KMS-11 (cell line): ENCODE measurements at regions not wholly inside any gene's neighbourhood (a gene's known extent, or its start where the extent isn't known, plus 50 kb on each side); places are given as distances from the start of the nearest gene placed in this dataset.

Experiments used
- H2AFZ ChIP-seq: fragments of 200-600 bp; sonication (generic); 2 replicates; pipeline ENCODE4 v1.6.1; 2016; ENCODE audit warnings: antibody characterized with exemption, mixed run types, low read depth
- H3K27ac ChIP-seq: fragments of 200-600 bp; sonication (generic); 2 replicates; pipeline ENCODE4 v1.6.1; 2016; ENCODE audit warnings: mild to moderate bottlenecking, mixed run types
- H3K27me3 ChIP-seq: fragments of 200-600 bp; sonication (generic); 2 replicates; pipeline ENCODE4 v1.6.1; 2017; ENCODE audit warnings: mild to moderate bottlenecking, low read depth, mixed run types, moderate library complexity; ENCODE audit not compliant: insufficient read depth
- H3K36me3 ChIP-seq: fragments of 200-600 bp; sonication (generic); 2 replicates; pipeline ENCODE4 v1.6.1; 2017; ENCODE audit warnings: mild to moderate bottlenecking, mixed run types; ENCODE audit not compliant: insufficient read depth
- H3K4me1 ChIP-seq: fragments of 200-600 bp; sonication (generic); 2 replicates; pipeline ENCODE4 v1.6.1; 2016; ENCODE audit warnings: mild to moderate bottlenecking, low read depth, mixed run types; ENCODE audit not compliant: poor library complexity, severe bottlenecking
- H3K4me2 ChIP-seq: fragments of 200-600 bp; sonication (generic); 2 replicates; pipeline ENCODE4 v1.7.0; 2016; ENCODE audit warnings: mild to moderate bottlenecking, mixed run types
- H3K4me3 ChIP-seq: fragments of 200-600 bp; sonication (generic); IDR thresholded peaks from 2 replicates; pipeline ENCODE4 v1.6.1; 2017; ENCODE audit warnings: low read depth, low read length, mixed read lengths; ENCODE audit not compliant: insufficient read depth
- H3K79me2 ChIP-seq: fragments of 200-600 bp; sonication (generic); 2 replicates; pipeline ENCODE4 v1.6.1; 2016; ENCODE audit warnings: low read depth, mixed run types; ENCODE audit not compliant: insufficient read depth
- H3K9ac ChIP-seq: fragments of 200-600 bp; sonication (generic); 2 replicates; pipeline ENCODE4 v1.6.1; 2016; ENCODE audit warnings: mild to moderate bottlenecking, mixed run types
- H4K20me1 ChIP-seq: fragments of 200-600 bp; sonication (generic); 2 replicates; pipeline ENCODE4 v1.6.1; 2016; ENCODE audit warnings: mild to moderate bottlenecking, mixed run types; ENCODE audit not compliant: insufficient read depth
- TF ChIP-seq, protein P1 (sequence below): fragments of 200-600 bp; sonication (generic); conservative IDR thresholded peaks from 2 replicates; pipeline ENCODE4 v1.6.1; 2017; ENCODE audit warnings: low read depth, mild to moderate bottlenecking, antibody characterized with exemption, low read length, moderate library complexity, mixed read lengths

GRCh38 chr2:118738106-118738505 is 109.3 kb downstream of the EN1 start:
- no peak overlapping the region for H3K9ac ChIP-seq
- H3K79me2 ChIP-seq = no peaks in the 10 kb centered on the region
- H3K4me1 ChIP-seq = no peaks in the 10 kb centered on the region
- H3K27me3 ChIP-seq = no peaks in the 10 kb centered on the region
- no peak overlapping the region for H3K4me3 ChIP-seq
- TF ChIP-seq, protein P1, sequence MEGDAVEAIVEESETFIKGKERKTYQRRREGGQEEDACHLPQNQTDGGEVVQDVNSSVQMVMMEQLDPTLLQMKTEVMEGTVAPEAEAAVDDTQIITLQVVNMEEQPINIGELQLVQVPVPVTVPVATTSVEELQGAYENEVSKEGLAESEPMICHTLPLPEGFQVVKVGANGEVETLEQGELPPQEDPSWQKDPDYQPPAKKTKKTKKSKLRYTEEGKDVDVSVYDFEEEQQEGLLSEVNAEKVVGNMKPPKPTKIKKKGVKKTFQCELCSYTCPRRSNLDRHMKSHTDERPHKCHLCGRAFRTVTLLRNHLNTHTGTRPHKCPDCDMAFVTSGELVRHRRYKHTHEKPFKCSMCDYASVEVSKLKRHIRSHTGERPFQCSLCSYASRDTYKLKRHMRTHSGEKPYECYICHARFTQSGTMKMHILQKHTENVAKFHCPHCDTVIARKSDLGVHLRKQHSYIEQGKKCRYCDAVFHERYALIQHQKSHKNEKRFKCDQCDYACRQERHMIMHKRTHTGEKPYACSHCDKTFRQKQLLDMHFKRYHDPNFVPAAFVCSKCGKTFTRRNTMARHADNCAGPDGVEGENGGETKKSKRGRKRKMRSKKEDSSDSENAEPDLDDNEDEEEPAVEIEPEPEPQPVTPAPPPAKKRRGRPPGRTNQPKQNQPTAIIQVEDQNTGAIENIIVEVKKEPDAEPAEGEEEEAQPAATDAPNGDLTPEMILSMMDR = no peak
- H4K20me1 ChIP-seq = no peaks in the 10 kb centered on the region
- no peak overlapping the region for H3K27ac ChIP-seq
- no peak overlapping the region for H3K4me2 ChIP-seq
- no peaks in the 10 kb centered on the region for H3K36me3 ChIP-seq
- H2AFZ ChIP-seq = no peak overlapping the region

GRCh38 chr2:118737684-118738083 is 109.8 kb downstream of the EN1 start:
- H3K9ac ChIP-seq = no peak overlapping the region
- H2AFZ ChIP-seq = no peak overlapping the region
- no peaks in the 10 kb centered on the region for H3K79me2 ChIP-seq
- no peaks in the 10 kb centered on the region for H3K27me3 ChIP-seq
- H3K36me3 ChIP-seq = no peaks in the 10 kb centered on the region
- TF ChIP-seq, protein P1 = no peak
- H4K20me1 ChIP-seq = no peaks in the 10 kb centered on the region
- H3K27ac ChIP-seq = no peak overlapping the region
- no peak overlapping the region for H3K4me2 ChIP-seq
- no peak overlapping the region for H3K4me3 ChIP-seq
- H3K4me1 ChIP-seq = no peaks in the 10 kb centered on the region

DNA sequence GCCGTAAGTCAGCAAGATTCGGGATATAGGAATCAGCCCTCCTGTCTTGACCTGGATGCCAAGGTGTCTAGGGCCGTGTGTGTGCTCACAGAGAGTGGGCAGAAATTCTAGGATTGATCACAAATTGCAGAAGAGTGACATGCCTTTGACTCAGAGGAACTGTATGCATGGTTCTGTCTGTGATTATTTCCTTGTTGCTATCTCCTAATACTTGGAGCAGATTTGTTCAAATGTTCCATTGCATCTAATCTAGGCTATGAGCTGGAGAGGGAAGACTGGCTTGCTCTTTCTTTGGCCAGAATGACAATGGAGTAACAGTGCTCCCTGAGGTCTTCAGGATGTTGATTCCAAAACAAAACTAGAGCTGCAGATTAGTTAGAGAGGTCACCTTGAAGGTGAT is 115.0 kb downstream of the EN1 start:
- no peaks in the 10 kb centered on the region for H4K20me1 ChIP-seq
- no peak overlapping the region for H3K27ac ChIP-seq
- H3K4me1 ChIP-seq = no peaks in the 10 kb centered on the region
- no peak overlapping the region for H2AFZ ChIP-seq
- no peak overlapping the region for H3K4me3 ChIP-seq
- H3K36me3 ChIP-seq = no peaks in the 10 kb centered on the region
- no peak overlapping the region for H3K4me2 ChIP-seq
- no peak overlapping the region for H3K9ac ChIP-seq
- H3K79me2 ChIP-seq = no peaks in the 10 kb centered on the region
- TF ChIP-seq, protein P1 = no peak
- no peaks in the 10 kb centered on the region for H3K27me3 ChIP-seq

GRCh38 chr2:118731413-118731812 is 116.0 kb downstream of the EN1 start:
- Histone ChIP-seq H3K9ac (no peak overlapping the region), H3K36me3 (no peaks in the 10 kb centered on the region), H3K27ac (no peak overlapping the region), H4K20me1 (no peaks in the 10 kb centered on the region), H3K4me1 (no peaks in the 10 kb centered on the region), H3K27me3 (no peaks in the 10 kb centered on the region), H3K4me2 (no peak overlapping the region), H3K4me3 (no peak overlapping the region), H3K79me2 (no peaks in the 10 kb centered on the region), H2AFZ (no peak overlapping the region)
- TF ChIP-seq, protein P1 = no peak
